K562 (cell line): ENCODE measurements at regions not wholly inside any gene's neighbourhood (a gene's known extent, or its start where the extent isn't known, plus 50 kb on each side); places are given as distances from the start of the nearest gene placed in this dataset.

ENCODE experiments used
- ATAC-seq: fragments of 200-7000 bp; cut with Tn5 transposase; 3 replicates; pipeline ENCODE4 v1.9.1; 2020; ENCODE audit warnings: moderate library complexity
- BruUV-seq: library from RNA; stranded (reverse); fragments of 400-500 nt; replicated peaks from 2 replicates; lab custom pipeline; 2021; lab: Mats Ljungman, UMichigan
- CTCF ChIA-PET: fragments of 300-600 bp; formaldehyde crosslinking; extraction: SDS; loops from one replicate; lab custom pipeline; 2021; ENCODE audit warnings: low intra/inter-chr PET ratio; lab: Yijun Ruan, JAX
- POLR2A ChIA-PET: fragments of 300-600, 350-650 bp; sonication (Branson Sonifier 250); formaldehyde crosslinking; extraction: SDS; loops from one replicate; lab custom pipeline; 2021; ENCODE audit warnings: antibody characterized with exemption, inconsistent platforms; lab: Yijun Ruan, JAX
- DNase-seq, 4 experiments: peaks; one replicate each; pipeline versions ENCODE4 v3.0.0 to v3.0.0-alpha.2; 2011 to 2018; ENCODE audit warnings: low spot score in 3 of 4, mixed read lengths in 3 of 4; ENCODE audit errors: extremely low read depth in 1 of 4
- FAIRE-seq: peaks from 2 replicates; lab custom pipeline; 2011; peaks lifted over from hg19 to GRCh38; lab: Jason Lieb, UNC
- H2AFZ ChIP-seq: 2 replicates; pipeline ENCODE4 v1.6.0; 2011; ENCODE audit warnings: low read depth, low read length, control low read depth, inconsistent platforms
- H3K27ac ChIP-seq: fragments of 200-600 bp; 3 replicates; pipeline ENCODE4 v1.8.0; 2011; ENCODE audit warnings: low read depth, mild to moderate bottlenecking, control low read depth, inconsistent platforms, low read length, moderate library complexity, mixed read lengths; ENCODE audit errors: extremely low read depth
- H3K27me3 ChIP-seq, 2 experiments: fragments of 300-600 bp in 1 of 2; 2 replicates in 1 of 2; 3 replicates in 1 of 2; pipeline versions ENCODE4 v1.6.0 to v1.8.0; 2011; ENCODE audit warnings: inconsistent platforms in 2 of 2, low read length in 2 of 2, mild to moderate bottlenecking in 1 of 2, mixed read lengths in 1 of 2, moderate library complexity in 1 of 2; ENCODE audit not compliant: control insufficient read depth in 2 of 2, insufficient read depth in 2 of 2
- H3K36me3 ChIP-seq: fragments of 300-600 bp; 3 replicates; pipeline ENCODE4 v1.8.0; 2011; ENCODE audit warnings: mild to moderate bottlenecking, low read length, inconsistent platforms; ENCODE audit not compliant: control insufficient read depth, insufficient read depth
- H3K4me1 ChIP-seq, 2 experiments: fragments of 200-600 bp in 1 of 2; replicated peaks in 1 of 2; 2 replicates in 1 of 2; 3 replicates in 1 of 2; pipeline versions ENCODE4 v1.5.1 to v1.8.0; 2011; ENCODE audit warnings: inconsistent platforms in 2 of 2, low read length in 2 of 2, mild to moderate bottlenecking in 1 of 2, mixed read lengths in 1 of 2, moderate library complexity in 1 of 2; ENCODE audit not compliant: control insufficient read depth in 2 of 2, insufficient read depth in 2 of 2
- H3K4me2 ChIP-seq: 2 replicates; pipeline ENCODE4 v1.6.1; 2011; ENCODE audit warnings: low read length, control low read depth, inconsistent platforms, mixed read lengths; ENCODE audit not compliant: insufficient read depth
- H3K4me3 ChIP-seq: fragments of 200-600 bp; sonication (generic), shearing (Covaris generic); 2 replicates; pipeline ENCODE4 v1.5.1; 2016; ENCODE audit warnings: control low read depth, inconsistent platforms
- H3K79me2 ChIP-seq: fragments of 200-600 bp; 3 replicates; pipeline ENCODE4 v1.8.0; 2011; ENCODE audit warnings: low read length, inconsistent platforms; ENCODE audit not compliant: control insufficient read depth, insufficient read depth
- H3K9ac ChIP-seq, 2 experiments: 2 replicates each; pipeline versions ENCODE4 v1.6.0 to v1.6.1; 2011; ENCODE audit warnings: low read depth in 2 of 2, low read length in 2 of 2, control low read depth in 1 of 2, inconsistent platforms in 1 of 2, mild to moderate bottlenecking in 1 of 2, mixed read lengths in 1 of 2; ENCODE audit not compliant: insufficient read depth in 1 of 2
- H3K9me1 ChIP-seq: one replicate; pipeline ENCODE4 v1.6.0; 2011; ENCODE audit warnings: inconsistent platforms, mild to moderate bottlenecking, low read length, moderate library complexity; ENCODE audit not compliant: control insufficient read depth, insufficient read depth
- H3K9me3 ChIP-seq: replicated peaks from 2 replicates; pipeline ENCODE4 v1.5.1; 2011; ENCODE audit warnings: low read depth, low read length, inconsistent platforms; ENCODE audit not compliant: control insufficient read depth, insufficient read depth
- H4K20me1 ChIP-seq: replicated peaks from 2 replicates; pipeline ENCODE4 v1.6.1; 2011; ENCODE audit warnings: low read length, inconsistent platforms, mixed read lengths; ENCODE audit not compliant: control insufficient read depth, insufficient read depth
- BRF1 ChIP-seq: IDR thresholded peaks from 3 replicates; pipeline ENCODE4 v1.6.1; 2011; ENCODE audit warnings: borderline replicate concordance, mild to moderate bottlenecking; ENCODE audit not compliant: insufficient read length; ENCODE audit errors: extremely low read depth
- ELK1 ChIP-seq: sonication (generic); formaldehyde crosslinking; IDR thresholded peaks from 2 replicates; pipeline ENCODE4 v1.8.1; 2022; ENCODE audit warnings: missing genetic modification reagents
- GABPA ChIP-seq: fragments of 200-800 bp; sonication (Bioruptor generic); conservative IDR thresholded peaks from 2 replicates; pipeline ENCODE4 v1.6.1; 2016; ENCODE audit warnings: low read depth, missing genetic modification characterization, missing compliant biosample characterization
- MYBL2 ChIP-seq, 2 experiments: fragments of 450-650 bp in 1 of 2; sonication (generic) in 1 of 2; formaldehyde crosslinking in 1 of 2; IDR thresholded peaks; 2 replicates each; pipeline versions ENCODE4 v1.6.1 to v1.8.1; 2017 to 2022; ENCODE audit warnings: borderline replicate concordance in 1 of 2, inconsistent platforms in 1 of 2, low read depth in 1 of 2, mild to moderate bottlenecking in 1 of 2, missing genetic modification reagents in 1 of 2, moderate library complexity in 1 of 2
- NCOA1 ChIP-seq: fragments of 450-650 bp; IDR thresholded peaks from 2 replicates; pipeline ENCODE4 v1.6.1; 2016; ENCODE audit warnings: low read depth
- NR0B1 ChIP-seq: fragments of 450-650 bp; IDR thresholded peaks from one replicate; pipeline ENCODE4 v1.6.1; 2018; ENCODE audit warnings: mild to moderate bottlenecking, moderate library complexity; ENCODE audit not compliant: partially characterized antibody
- WHSC1 ChIP-seq: IDR thresholded peaks from one replicate; pipeline ENCODE4 v1.6.1; 2012; ENCODE audit warnings: low read length, control low read depth, inconsistent platforms
- ZBTB7A ChIP-seq: IDR thresholded peaks from 2 replicates; pipeline ENCODE4 v1.6.1; 2011; ENCODE audit warnings: low read depth, mild to moderate bottlenecking, low read length, moderate library complexity, borderline replicate concordance; ENCODE audit not compliant: control insufficient read depth
- WGBS: fragments of 100-300 bp; shearing (Covaris generic); methylation state at CpG from one replicate; pipeline ENCODE4 v1.1.6; 2016; ENCODE audit warnings: low coverage, mixed read lengths; ENCODE audit not compliant: insufficient coverage; ENCODE audit errors: missing lambda C conversion rate; 5-methylcytosine and 5-hydroxymethylcytosine counted together
- in situ Hi-C: fragments of 300-500 bp; cut with MboI; formaldehyde crosslinking; loops from 4 replicates; pipeline ENCODE4 v1.15.0; 2018; ENCODE audit warnings: inconsistent platforms, mixed read lengths
- intact Hi-C: fragments of 100-400 bp; cut with micrococcal nuclease; formaldehyde crosslinking; loops from 2 replicates; pipeline ENCODE4 v1.14.2; 2022

GRCh38 chr6:156597095-156597494, 180.1 kb upstream of the ARID1B start:
- no peak for TF ChIP-seq ELK1 (CRISPR knock-in tag)
- TF ChIP-seq GABPA (tag) = no peak
- TF ChIP-seq BRF1 = no peak
- no peak for TF ChIP-seq MYBL2 (IDR thresholded peaks at IDR 0.05; ENCODE audit: low read depth)
- no peak for TF ChIP-seq MYBL2 (CRISPR knock-in tag; IDR thresholded peaks at IDR 0.05; ENCODE audit: borderline replicate concordance)
- TF ChIP-seq WHSC1 = no peak
- no peak for TF ChIP-seq ZBTB7A
- no peak for TF ChIP-seq NR0B1
- TF ChIP-seq NCOA1 = no peak
- no peak overlapping the region for H3K9ac ChIP-seq
- DNase-seq (no peak), ATAC-seq (no peak), FAIRE-seq (no peak)
- no peak overlapping the region for H3K27ac ChIP-seq
- no peaks in the 10 kb centered on the region for H4K20me1 ChIP-seq
- no peak overlapping the region for H2AFZ ChIP-seq
- intact Hi-C loops = no loop called here
- in situ Hi-C loops = no loop called here
- H3K27me3 ChIP-seq = peaks cover 33 to 37% of the 10 kb centered on the region in 2 experiments
- WGBS = under 1% methylated on average over 5 of the region's 5 CpGs
- no peaks in the 10 kb centered on the region for H3K36me3 ChIP-seq
- ChIA-PET POLR2A (interaction anchor here (1.0 kb wide), 1 partner anchor 9 kb away, joined by 3 read pairs; no protein-coding TSS in a partner anchor), CTCF (no interaction called here)
- H3K4me1 ChIP-seq = peaks cover 0 to 6% of the 10 kb centered on the region in 2 experiments; a peak in 1 of 5 replicates
- no peaks in the 10 kb centered on the region for H3K79me2 ChIP-seq
- BruUV-seq = no TSS peak
- no peak overlapping the region for H3K4me2 ChIP-seq
- no peaks in the 10 kb centered on the region for H3K9me1 ChIP-seq
- no peak overlapping the region for H3K4me3 ChIP-seq
- no peaks in the 10 kb centered on the region for H3K9me3 ChIP-seq
